ENCODE measurements at regions not wholly inside any gene's neighbourhood (a gene's known extent, or its start where the extent isn't known, plus 50 kb on each side); places are given as distances from the start of the nearest gene placed in this dataset.
"Not testable (repeated sequence)": the region's sequence is repeated elsewhere in the genome, so short reads cannot be mapped to it uniquely, and the experiment has no call there.

- TF ChIP-seq, protein P1, sequence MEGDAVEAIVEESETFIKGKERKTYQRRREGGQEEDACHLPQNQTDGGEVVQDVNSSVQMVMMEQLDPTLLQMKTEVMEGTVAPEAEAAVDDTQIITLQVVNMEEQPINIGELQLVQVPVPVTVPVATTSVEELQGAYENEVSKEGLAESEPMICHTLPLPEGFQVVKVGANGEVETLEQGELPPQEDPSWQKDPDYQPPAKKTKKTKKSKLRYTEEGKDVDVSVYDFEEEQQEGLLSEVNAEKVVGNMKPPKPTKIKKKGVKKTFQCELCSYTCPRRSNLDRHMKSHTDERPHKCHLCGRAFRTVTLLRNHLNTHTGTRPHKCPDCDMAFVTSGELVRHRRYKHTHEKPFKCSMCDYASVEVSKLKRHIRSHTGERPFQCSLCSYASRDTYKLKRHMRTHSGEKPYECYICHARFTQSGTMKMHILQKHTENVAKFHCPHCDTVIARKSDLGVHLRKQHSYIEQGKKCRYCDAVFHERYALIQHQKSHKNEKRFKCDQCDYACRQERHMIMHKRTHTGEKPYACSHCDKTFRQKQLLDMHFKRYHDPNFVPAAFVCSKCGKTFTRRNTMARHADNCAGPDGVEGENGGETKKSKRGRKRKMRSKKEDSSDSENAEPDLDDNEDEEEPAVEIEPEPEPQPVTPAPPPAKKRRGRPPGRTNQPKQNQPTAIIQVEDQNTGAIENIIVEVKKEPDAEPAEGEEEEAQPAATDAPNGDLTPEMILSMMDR (IDR thresholded peaks at IDR 0.05): not testable (repeated sequence)
- TF ChIP-seq POLR2AphosphoS5 (IDR thresholded peaks at IDR 0.05; ENCODE audit: insufficient read depth in 1 of 2, low read depth in 1 of 2): not testable (repeated sequence)
Measured at GRCh38 chr11:67940440-67940839, 63.5 kb downstream of the UNC93B1 start.
